GM18873 (cell line): ENCODE measurements at regions not wholly inside any gene's neighbourhood (a gene's known extent, or its start where the extent isn't known, plus 50 kb on each side); places are given as distances from the start of the nearest gene placed in this dataset.

Experiments used
- ATAC-seq: cut with Tn5 transposase; IDR thresholded peaks from one replicate; pipeline ENCODE4 v1.9.1; 2021; ENCODE audit warnings: mild to moderate bottlenecking, moderate library complexity, moderate number of reproducible peaks; ENCODE audit not compliant: unreplicated experiment, low FRiP score

DNA sequence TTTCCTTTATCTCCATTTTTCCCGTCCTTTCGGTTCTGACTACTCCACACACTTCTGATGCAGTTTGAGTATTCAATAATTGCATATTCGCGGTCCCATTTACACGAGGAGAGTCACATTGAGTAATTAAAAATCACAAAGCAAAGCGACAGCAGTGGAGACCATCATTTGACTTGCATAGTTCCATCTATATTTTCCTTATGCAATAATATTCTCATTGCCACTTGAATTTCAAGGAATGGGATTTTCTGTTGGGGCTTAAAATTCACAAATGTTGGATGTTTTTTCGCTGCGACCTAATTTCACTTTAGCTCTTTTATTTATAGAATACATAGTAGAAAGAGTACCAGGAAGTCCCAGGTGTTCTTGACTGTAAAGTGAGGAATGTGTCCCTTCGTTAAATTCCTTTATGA, 186.8 kb downstream of the ZEB2 start:
- no peak for ATAC-seq

DNA sequence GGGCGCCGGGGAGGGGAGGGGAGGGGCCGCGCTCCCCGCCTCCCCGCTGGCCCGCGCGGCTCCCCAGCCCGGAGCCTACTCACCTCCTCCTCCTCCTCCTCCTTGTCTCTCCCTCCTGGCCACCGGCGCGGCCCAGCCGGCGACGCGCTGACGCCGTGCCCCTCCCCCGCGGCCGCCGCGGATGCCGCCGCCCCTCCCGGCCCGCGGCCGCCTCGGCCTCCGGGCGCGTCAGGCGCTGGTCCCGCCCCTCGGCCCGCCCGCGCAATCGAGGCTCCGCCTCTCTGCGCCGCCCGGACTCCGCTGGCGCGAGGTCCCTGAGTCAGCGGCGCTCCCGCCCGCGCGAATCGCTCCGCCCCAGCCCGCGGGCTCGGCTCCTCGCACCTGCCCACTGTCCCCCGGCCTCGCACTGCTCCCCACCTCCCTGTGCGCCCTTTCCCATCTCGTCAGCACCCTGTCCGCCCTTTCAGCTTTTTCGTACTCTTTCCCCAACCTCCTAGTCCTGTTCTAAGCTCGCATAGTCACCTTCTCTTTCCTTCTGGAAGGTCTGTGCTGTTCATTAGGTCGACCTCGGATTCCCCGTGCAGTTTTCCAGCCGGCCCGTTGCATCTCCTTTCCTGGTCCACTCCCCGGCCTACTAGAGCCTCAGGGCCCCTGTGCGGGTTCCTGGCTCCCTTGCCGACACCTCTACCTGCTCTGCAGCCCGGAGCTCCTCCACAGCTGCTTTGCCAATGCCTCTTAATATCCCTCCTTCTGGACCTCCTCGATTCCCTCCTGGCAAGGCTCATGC, 187.4 kb downstream of the ZEB2 start:
- peak; percentile 81 for ATAC-seq

DNA sequence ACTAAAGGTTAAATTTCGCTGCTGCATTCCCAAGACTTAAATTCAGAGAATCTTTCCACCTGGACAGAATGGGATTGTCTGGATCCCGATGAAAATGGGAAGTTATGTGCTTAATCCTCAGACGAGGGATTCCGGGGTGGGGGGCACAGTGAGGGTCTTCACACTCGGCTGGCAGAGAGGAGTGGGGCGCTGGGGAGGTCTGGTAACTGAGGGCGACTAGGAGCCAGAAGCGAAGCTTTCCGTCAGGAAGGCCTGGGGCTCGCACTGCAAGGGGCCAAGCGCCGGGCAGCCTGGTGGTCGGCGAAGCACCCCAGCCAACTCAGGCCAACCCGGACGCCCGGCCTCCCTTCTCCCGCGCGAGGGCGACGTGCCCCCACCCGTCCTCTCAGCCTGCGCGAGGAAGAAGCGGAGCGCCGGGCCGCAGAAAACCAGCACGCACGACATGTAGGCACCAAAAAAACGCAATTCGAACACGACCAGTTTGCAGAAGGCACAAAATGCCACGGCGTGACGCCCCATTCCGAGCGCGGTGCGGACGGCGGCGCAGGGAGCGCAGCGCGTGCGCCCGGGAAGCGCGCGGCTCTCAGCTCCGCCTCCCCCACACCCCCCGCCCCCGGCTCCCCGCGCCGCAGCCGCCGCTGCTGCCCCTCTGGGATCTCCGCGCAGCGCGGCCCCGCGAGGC, 188.1 kb downstream of the ZEB2 start:
- peak; percentile 70 for ATAC-seq

GRCh38 chr2:144330951-144331673, 188.8 kb downstream of the ZEB2 start:
- ATAC-seq, result no peak

GRCh38 chr2:144329472-144329871, 190.4 kb downstream of the ZEB2 start:
- no peak for ATAC-seq

GRCh38 chr2:144328938-144329337, 191.0 kb downstream of the ZEB2 start:
- ATAC-seq, result no peak

GRCh38 chr2:144326825-144327224, 193.1 kb downstream of the ZEB2 start:
- ATAC-seq, result no peak

- peak; percentile 68 for ATAC-seq
These were observed 194.8 kb downstream of the ZEB2 start for GRCh38 chr2:144325086-144325485.

- ATAC-seq, result peak; percentile 31
These were observed 195.4 kb downstream of the ZEB2 start for GRCh38 chr2:144324446-144325045.

DNA sequence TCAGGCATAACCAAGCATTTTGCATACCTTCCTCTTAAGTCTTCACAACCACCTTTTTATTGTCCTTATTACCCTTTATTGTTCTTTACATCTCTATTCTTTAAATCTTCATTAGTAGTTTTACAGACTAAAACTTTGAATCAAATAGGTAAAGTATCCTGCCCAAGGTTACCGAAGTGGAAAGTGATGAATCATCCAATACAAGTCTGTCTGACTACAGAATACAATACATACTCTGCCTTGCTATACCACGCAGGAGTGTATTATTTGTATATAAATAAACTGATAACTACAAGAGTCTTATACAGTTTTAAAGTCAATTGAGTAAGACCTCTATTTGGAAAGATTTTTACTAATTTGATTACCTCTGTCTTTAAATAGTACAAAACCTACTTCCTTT, 196.0 kb downstream of the ZEB2 start:
- ATAC-seq, result peak; percentile 42

GRCh38 chr2:144322379-144322778, 197.5 kb downstream of the ZEB2 start:
- no peak for ATAC-seq

DNA sequence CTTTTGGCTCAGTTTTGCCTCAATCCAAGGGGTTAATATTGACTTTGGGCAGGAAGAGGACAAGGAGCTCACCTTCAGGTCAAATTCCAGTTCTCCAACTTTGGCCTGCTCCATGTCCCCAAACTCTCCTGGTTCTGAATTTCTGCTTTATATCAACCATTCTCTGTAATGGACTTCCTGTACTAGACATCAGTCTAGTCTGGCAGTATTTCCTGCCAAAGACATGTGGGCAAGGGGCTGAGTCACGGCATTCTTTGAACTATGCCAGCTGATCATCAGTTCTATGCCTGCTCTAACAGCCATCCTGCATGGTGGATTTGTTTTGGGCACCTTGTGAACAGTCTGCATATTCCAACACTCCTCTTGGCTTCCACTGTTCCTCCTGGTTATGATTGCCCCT, 199.4 kb downstream of the ZEB2 start:
- no peak for ATAC-seq

DNA sequence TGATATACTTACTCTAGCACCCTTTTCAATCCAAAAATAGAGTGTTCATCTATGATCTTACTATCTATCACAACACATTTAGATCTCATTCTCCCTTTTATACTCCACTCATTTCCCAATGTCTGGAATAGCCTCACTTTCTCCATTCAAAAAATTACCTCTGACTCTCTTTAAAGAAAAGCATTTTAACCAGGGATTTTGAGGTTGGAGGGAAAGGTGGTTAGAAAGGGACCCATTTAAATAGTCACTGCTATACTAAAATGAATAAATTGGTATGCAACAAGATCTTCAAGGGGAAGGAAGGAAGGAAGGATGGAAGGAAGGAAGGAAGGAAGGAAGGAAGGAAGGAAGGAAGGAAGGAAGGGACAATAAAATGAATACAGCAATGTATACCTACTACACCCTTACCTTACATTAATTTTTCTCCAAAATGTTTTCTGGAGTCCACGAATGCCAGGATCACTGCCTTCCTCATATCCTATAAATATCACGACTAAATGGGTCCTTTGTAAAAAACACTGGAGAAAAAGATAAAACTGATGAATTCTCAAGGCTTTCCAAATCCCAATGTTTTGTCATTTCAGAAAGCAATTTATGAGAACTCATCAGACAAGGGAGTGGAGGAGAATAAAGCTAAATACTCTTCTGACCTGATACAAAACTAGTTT, 202.7 kb downstream of the ZEB2 start:
- ATAC-seq, result no peak

GRCh38 chr2:144310889-144311608, 208.9 kb downstream of the ZEB2 start:
- no peak for ATAC-seq

DNA sequence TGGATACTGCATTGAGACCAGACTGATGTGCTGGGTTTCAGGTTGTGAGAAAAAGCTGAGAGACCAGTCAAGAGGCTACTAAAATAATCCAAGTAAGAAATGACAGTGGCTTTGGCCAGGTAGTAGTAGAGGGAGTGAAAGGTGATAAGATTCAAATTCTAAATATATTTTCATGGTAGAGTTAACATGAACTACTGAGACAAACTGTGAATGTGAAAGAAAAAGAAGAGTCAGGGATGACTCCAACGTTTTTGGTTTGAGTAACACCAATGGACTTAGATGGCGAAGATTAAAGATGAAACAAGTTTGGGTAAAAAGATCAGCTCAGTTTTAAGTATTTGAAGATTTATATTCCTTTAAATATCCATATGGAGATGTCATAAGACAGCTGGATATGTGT, 209.4 kb downstream of the ZEB2 start:
- no peak for ATAC-seq

DNA sequence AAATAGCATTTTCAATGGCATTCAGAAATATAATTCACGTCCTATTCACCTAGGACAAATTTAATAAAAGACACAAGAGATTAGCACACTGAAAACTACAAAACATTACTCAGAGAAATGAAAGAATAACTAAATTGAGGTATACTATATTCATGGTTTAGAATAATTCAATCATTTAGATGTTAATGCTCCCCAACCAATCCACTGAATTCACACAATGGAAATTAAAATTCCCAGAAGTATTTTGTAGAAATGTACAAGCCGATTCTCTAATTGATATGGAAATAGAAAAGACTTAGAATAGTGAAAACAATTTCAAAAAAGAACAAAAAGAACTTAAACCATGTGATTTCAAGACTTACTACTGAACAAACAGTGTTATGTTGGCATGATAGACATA, 212.2 kb downstream of the ZEB2 start:
- ATAC-seq, result no peak

GRCh38 chr2:144304202-144304601, 215.7 kb downstream of the ZEB2 start:
- no peak for ATAC-seq

GRCh38 chr2:144300632-144301031, 219.3 kb downstream of the ZEB2 start:
- no peak for ATAC-seq

- no peak for ATAC-seq
These were observed 229.6 kb downstream of the ZEB2 start for GRCh38 chr2:144290276-144290675.

GRCh38 chr2:144288438-144288837, 231.5 kb downstream of the ZEB2 start:
- no peak for ATAC-seq
